H1 (cell line): ENCODE measurements at regions not wholly inside any gene's neighbourhood (a gene's known extent, or its start where the extent isn't known, plus 50 kb on each side); places are given as distances from the start of the nearest gene placed in this dataset.
"Not testable (repeated sequence)": the region's sequence is repeated elsewhere in the genome, so short reads cannot be mapped to it uniquely, and the experiment has no call there.

ENCODE experiments used
- CTCF ChIA-PET: fragments of 300-600 bp; sonication (Branson Sonifier 250); formaldehyde crosslinking; loops from one replicate; lab custom pipeline; 2021; ENCODE audit not compliant: partially characterized antibody; lab: Charles Lee
- POLR2A ChIA-PET: fragments of 300-600 bp; sonication (Branson Sonifier 250); formaldehyde crosslinking; loops from one replicate; lab custom pipeline; 2021; ENCODE audit warnings: inconsistent platforms; ENCODE audit not compliant: partially characterized antibody; lab: Charles Lee
- DNase-seq, 2 experiments: peaks; one replicate each; pipeline versions ENCODE4 v3.0.0 to v3.0.0-alpha.2; 2010 to 2022; ENCODE audit warnings: low spot score in 2 of 2, low read depth in 1 of 2, mixed read lengths in 1 of 2
- FAIRE-seq: peaks from 2 replicates; lab custom pipeline; 2011; peaks lifted over from hg19 to GRCh38; lab: Jason Lieb, UNC
- H2AFZ ChIP-seq: 2 replicates; pipeline ENCODE4 v1.8.1; 2012; ENCODE audit warnings: low read length, inconsistent platforms
- H2AK5ac ChIP-seq: 2 replicates; pipeline ENCODE4 v1.6.1; 2013; ENCODE audit warnings: low read depth, low read length
- H2BK120ac ChIP-seq: replicated peaks from 2 replicates; pipeline ENCODE3; 2013; ENCODE audit warnings: low read depth, low read length, inconsistent platforms
- H2BK12ac ChIP-seq: 2 replicates; pipeline ENCODE4 v1.6.1; 2013; ENCODE audit warnings: low read depth, low read length
- H2BK15ac ChIP-seq: 2 replicates; pipeline ENCODE4 v1.6.1; 2013; ENCODE audit warnings: low read length
- H2BK20ac ChIP-seq: 2 replicates; pipeline ENCODE4 v1.6.1; 2013; ENCODE audit warnings: low read length
- H2BK5ac ChIP-seq: 2 replicates; pipeline ENCODE4 v1.6.1; 2013; ENCODE audit warnings: low read depth, low read length
- H3K14ac ChIP-seq: 2 replicates; pipeline ENCODE4 v1.6.1; 2013; ENCODE audit warnings: inconsistent platforms; ENCODE audit not compliant: insufficient read length
- H3K18ac ChIP-seq: 2 replicates; pipeline ENCODE4 v1.6.1; 2013; ENCODE audit warnings: low read length; ENCODE audit errors: extremely low read depth
- H3K23ac ChIP-seq: 2 replicates; pipeline ENCODE4 v1.6.1; 2013; ENCODE audit warnings: inconsistent platforms; ENCODE audit not compliant: insufficient read length
- H3K23me2 ChIP-seq: 2 replicates; pipeline ENCODE4 v1.6.1; 2013; ENCODE audit warnings: low read depth, low read length
- H3K27ac ChIP-seq: 2 replicates; pipeline ENCODE4 v1.6.1; 2011; ENCODE audit warnings: low read depth, low read length, inconsistent platforms
- H3K27me3 ChIP-seq, 4 experiments: replicated peaks in 1 of 4; 1 replicate in 1 of 4; 2 replicates in 3 of 4; pipeline versions ENCODE4 v1.6.1 to v1.8.1; 2011 to 2013; ENCODE audit warnings: low read length in 3 of 4, mild to moderate bottlenecking in 3 of 4, inconsistent platforms in 2 of 4, mixed read lengths in 2 of 4, moderate library complexity in 1 of 4; ENCODE audit not compliant: control insufficient read depth in 3 of 4, insufficient read depth in 3 of 4; ENCODE audit errors: extremely low read depth in 1 of 4
- H3K36me3 ChIP-seq, 4 experiments: 2 replicates each; pipeline versions ENCODE4 v1.6.1 to v1.8.1; 2011 to 2013; ENCODE audit warnings: mild to moderate bottlenecking in 4 of 4, low read length in 3 of 4, moderate library complexity in 2 of 4, control low read depth in 1 of 4, inconsistent platforms in 1 of 4; ENCODE audit not compliant: insufficient read depth in 4 of 4, control insufficient read depth in 2 of 4
- H3K4ac ChIP-seq: replicated peaks from 2 replicates; pipeline ENCODE3; 2013; ENCODE audit warnings: low read length, low read depth, mixed read lengths, inconsistent platforms; ENCODE audit not compliant: insufficient read length
- H3K4me1 ChIP-seq, 4 experiments: replicated peaks in 1 of 4; 1 replicate in 1 of 4; 2 replicates in 3 of 4; pipeline versions ENCODE4 v1.6.1 to v1.8.1; 2011 to 2013; ENCODE audit warnings: low read length in 3 of 4, inconsistent platforms in 2 of 4, mixed read lengths in 1 of 4; ENCODE audit not compliant: insufficient read depth in 4 of 4, control insufficient read depth in 3 of 4
- H3K4me2 ChIP-seq, 2 experiments: 2 replicates each; pipeline versions ENCODE4 v1.6.1 to v1.8.1; 2011 to 2013; ENCODE audit warnings: low read depth in 2 of 2, low read length in 2 of 2, control low read depth in 1 of 2, inconsistent platforms in 1 of 2, mild to moderate bottlenecking in 1 of 2; ENCODE audit not compliant: insufficient read depth in 1 of 2
- H3K4me3 ChIP-seq, 4 experiments: fragments of 200-600, 300-600 bp in 1 of 4; sonication (generic), shearing (Covaris generic), sonication (Bioruptor Twin) in 1 of 4; 2 replicates each; pipeline versions ENCODE4 v1.5.1 to v1.8.1; 2011 to 2016; ENCODE audit warnings: low read length in 4 of 4, low read depth in 3 of 4, control low read depth in 2 of 4, inconsistent platforms in 2 of 4, mild to moderate bottlenecking in 2 of 4, mixed read lengths in 1 of 4, moderate library complexity in 1 of 4; ENCODE audit not compliant: insufficient read depth in 2 of 4; ENCODE audit errors: extremely low read depth in 1 of 4
- H3K56ac ChIP-seq: replicated peaks from 2 replicates; pipeline ENCODE3; 2013; ENCODE audit warnings: low read depth, mild to moderate bottlenecking, mixed read lengths, low read length, inconsistent platforms; ENCODE audit not compliant: insufficient read length
- H3K79me1 ChIP-seq: 2 replicates; pipeline ENCODE4 v1.6.1; 2013; ENCODE audit warnings: low read depth, low read length, control low read depth
- H3K79me2 ChIP-seq, 2 experiments: 2 replicates each; pipeline versions ENCODE4 v1.6.1 to v1.8.1; 2012 to 2013; ENCODE audit warnings: low read length in 2 of 2, mild to moderate bottlenecking in 2 of 2, inconsistent platforms in 1 of 2; ENCODE audit not compliant: insufficient read depth in 2 of 2, control insufficient read depth in 1 of 2
- H3K9ac ChIP-seq, 4 experiments: replicated peaks in 1 of 4; 1 replicate in 1 of 4; 2 replicates in 3 of 4; pipeline versions ENCODE4 v1.6.1 to v1.8.1; 2011 to 2013; ENCODE audit warnings: low read depth in 3 of 4, low read length in 3 of 4, control low read depth in 2 of 4, mild to moderate bottlenecking in 2 of 4, moderate library complexity in 2 of 4, inconsistent platforms in 1 of 4; ENCODE audit errors: extremely low read depth in 1 of 4
- H3K9me3 ChIP-seq, 2 experiments: 2 replicates each; pipeline versions ENCODE4 v1.6.1 to v1.8.1; 2012 to 2013; ENCODE audit warnings: mild to moderate bottlenecking in 2 of 2, moderate library complexity in 2 of 2, control low read depth in 1 of 2, inconsistent platforms in 1 of 2, low read depth in 1 of 2, low read length in 1 of 2, mixed read lengths in 1 of 2; ENCODE audit not compliant: insufficient read depth in 2 of 2
- H4K20me1 ChIP-seq, 2 experiments: replicated peaks in 1 of 2; 2 replicates each; pipeline versions ENCODE3 to v1.8.1; 2011 to 2013; ENCODE audit warnings: inconsistent platforms in 2 of 2, low read length in 2 of 2, mild to moderate bottlenecking in 1 of 2; ENCODE audit not compliant: insufficient read depth in 2 of 2, control insufficient read depth in 1 of 2
- H4K5ac ChIP-seq: 2 replicates; pipeline ENCODE4 v1.6.1; 2013; ENCODE audit warnings: low read length, low read depth, mixed read lengths, inconsistent platforms; ENCODE audit not compliant: insufficient read length
- H4K8ac ChIP-seq: 2 replicates; pipeline ENCODE4 v1.8.0; 2013; ENCODE audit warnings: mild to moderate bottlenecking, moderate library complexity, low read length, inconsistent platforms; ENCODE audit not compliant: insufficient read depth; ENCODE audit errors: extremely low read depth
- H4K91ac ChIP-seq: replicated peaks from 2 replicates; pipeline ENCODE3; 2013; ENCODE audit warnings: low read length, mixed read lengths, inconsistent platforms; ENCODE audit not compliant: insufficient read length
- WGBS, 2 experiments: shearing (Covaris generic) in 1 of 2; methylation state at CpG; one replicate each; pipeline versions ENCODE4 v1.1.6 to v1.1.7; 2013 to 2015; ENCODE audit warnings: low lambda C conversion rate in 2 of 2, mixed read lengths in 2 of 2, inconsistent platforms in 1 of 2, low coverage in 1 of 2, missing lambda C conversion rate in 1 of 2; ENCODE audit not compliant: insufficient replicate concordance in 2 of 2, insufficient coverage in 1 of 2, insufficient read length in 1 of 2; ENCODE audit errors: extremely low coverage in 1 of 2, missing lambda C conversion rate in 1 of 2; 5-methylcytosine and 5-hydroxymethylcytosine counted together

DNA sequence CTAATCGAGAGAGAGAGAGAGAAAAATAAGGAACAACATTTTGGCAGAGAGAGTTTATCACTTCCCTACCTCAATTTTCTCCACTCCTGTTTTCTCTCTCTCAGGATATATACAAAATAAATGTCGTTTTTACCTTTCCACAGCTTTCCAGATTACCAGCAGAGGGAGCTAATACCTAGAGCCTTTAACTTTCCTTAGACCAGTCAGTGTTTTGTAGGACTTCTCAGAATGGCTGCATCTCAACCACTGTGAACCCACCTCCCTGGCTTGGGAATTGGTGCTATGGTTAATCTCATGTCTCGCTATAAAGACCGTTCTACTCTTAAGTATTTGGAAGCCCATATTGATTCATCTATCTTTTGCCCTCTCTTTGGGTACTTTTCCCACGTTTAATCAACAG lies 61.8 kb downstream of the HSFY2 start:
- CTCF ChIA-PET, H2AK5ac ChIP-seq, H3K79me1 ChIP-seq, POLR2A ChIA-PET, H3K18ac ChIP-seq, H2BK20ac ChIP-seq, H3K27ac ChIP-seq, H3K9ac ChIP-seq, H3K9me3 ChIP-seq, H2BK12ac ChIP-seq, H2BK120ac ChIP-seq, H4K8ac ChIP-seq, H3K23me2 ChIP-seq, H4K20me1 ChIP-seq, H3K56ac ChIP-seq, H2BK15ac ChIP-seq, H2BK5ac ChIP-seq, H2AFZ ChIP-seq, H3K14ac ChIP-seq, H3K4me1 ChIP-seq, H3K27me3 ChIP-seq, DNase-seq, H3K36me3 ChIP-seq, H4K5ac ChIP-seq, H3K79me2 ChIP-seq, H4K91ac ChIP-seq, H3K4me3 ChIP-seq, H3K4ac ChIP-seq, H3K4me2 ChIP-seq, H3K23ac ChIP-seq: not testable (repeated sequence)
- peak; percentile 39 for FAIRE-seq
- no CpG with 5 or more reads among the region's 5 CpGs for WGBS, 2 experiments

DNA sequence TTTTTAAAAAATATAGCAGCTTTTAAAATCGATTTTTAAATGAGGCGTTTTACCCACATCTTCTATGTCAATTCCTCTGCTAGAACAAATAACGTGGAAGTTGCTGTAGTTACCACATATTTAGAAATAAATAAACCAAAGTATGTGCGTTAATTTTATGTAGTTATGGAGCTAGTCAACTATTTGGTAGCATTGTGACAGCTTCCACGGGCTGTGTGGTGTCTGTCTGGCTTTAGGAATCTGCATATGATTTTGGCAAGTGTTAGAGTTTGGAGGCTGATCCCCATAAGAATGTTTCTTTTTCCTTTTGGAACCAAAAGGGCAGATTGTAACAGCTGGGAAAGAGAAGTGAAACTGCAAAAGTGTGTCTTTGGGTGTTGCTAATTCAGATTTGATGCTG lies 59.8 kb downstream of the HSFY2 start:
- POLR2A ChIA-PET, H2BK12ac ChIP-seq, H3K4ac ChIP-seq, H4K20me1 ChIP-seq, H4K8ac ChIP-seq, H4K5ac ChIP-seq, H3K14ac ChIP-seq, H3K18ac ChIP-seq, H3K36me3 ChIP-seq, H3K9me3 ChIP-seq, H2BK20ac ChIP-seq, H2BK15ac ChIP-seq, H3K79me2 ChIP-seq, H3K27ac ChIP-seq, H3K79me1 ChIP-seq, H3K23ac ChIP-seq, H3K9ac ChIP-seq, H2BK120ac ChIP-seq, FAIRE-seq, DNase-seq, H3K56ac ChIP-seq, H2AK5ac ChIP-seq, H2BK5ac ChIP-seq, CTCF ChIA-PET, H3K4me2 ChIP-seq, H4K91ac ChIP-seq, H3K4me1 ChIP-seq, H3K23me2 ChIP-seq, H3K27me3 ChIP-seq, H2AFZ ChIP-seq, H3K4me3 ChIP-seq: not testable (repeated sequence)
- no CpG with 5 or more reads among the region's 5 CpGs for WGBS, 2 experiments
